Spleen (tissue), 11 donors: ENCODE measurements at regions not wholly inside any gene's neighbourhood (a gene's known extent, or its start where the extent isn't known, plus 50 kb on each side); places are given as distances from the start of the nearest gene placed in this dataset.
"Not testable (repeated sequence)": the region's sequence is repeated elsewhere in the genome, so short reads cannot be mapped to it uniquely, and the experiment has no call there.

Source experiments
- DNase-seq: peaks from one replicate; pipeline ENCODE4 v3.0.0-alpha.2; 2020
- H3K27ac ChIP-seq, 8 donors: fragments of 200-600 bp; sonication (generic) in 7 of 8; 1 replicate in 4 of 8; 2 replicates in 4 of 8; pipeline versions ENCODE4 v1.5.0 to v1.8.0; 2016 to 2021; ENCODE audit warnings: inconsistent platforms in 4 of 8, mild to moderate bottlenecking in 4 of 8, moderate library complexity in 1 of 8
- H3K27me3 ChIP-seq, 7 donors: fragments of 200-600 bp; sonication (generic) in 6 of 7; replicated peaks in 1 of 7; 1 replicate in 4 of 7; 2 replicates in 3 of 7; pipeline versions ENCODE4 v1.5.0 to v1.8.0; 2016 to 2021; ENCODE audit warnings: inconsistent platforms in 3 of 7, mild to moderate bottlenecking in 1 of 7
- H3K36me3 ChIP-seq, 6 donors: fragments of 200-600 bp; sonication (generic) in 5 of 6; 1 replicate in 4 of 6; 2 replicates in 2 of 6; pipeline versions ENCODE4 v1.5.0 to v1.8.0; 2016 to 2021; ENCODE audit warnings: inconsistent platforms in 2 of 6
- H3K4me1 ChIP-seq, 6 donors: fragments of 200-600 bp; sonication (generic) in 5 of 6; 1 replicate in 3 of 6; 2 replicates in 3 of 6; pipeline versions ENCODE4 v1.5.0 to v1.8.0; 2016 to 2021; ENCODE audit warnings: inconsistent platforms in 3 of 6
- H3K4me3 ChIP-seq, 8 donors: fragments of 200-600 bp; sonication (generic) in 7 of 8; 1 replicate in 4 of 8; 2 replicates in 4 of 8; pipeline versions ENCODE4 v1.5.0 to v1.8.0; 2016 to 2021; ENCODE audit warnings: inconsistent platforms in 4 of 8, mild to moderate bottlenecking in 4 of 8, moderate library complexity in 2 of 8
- H3K9me3 ChIP-seq, 8 donors: fragments of 200-600 bp; sonication (generic) in 7 of 8; 1 replicate in 4 of 8; 2 replicates in 4 of 8; pipeline versions ENCODE4 v1.5.0 to v1.8.0; 2016 to 2021; ENCODE audit warnings: inconsistent platforms in 4 of 8
- POLR2A ChIP-seq, 3 donors: fragments of 450-650 bp; IDR thresholded peaks; one replicate each; pipeline ENCODE4 v1.5.1; 2017; ENCODE audit warnings: antibody characterized with exemption in 3 of 3, mild to moderate bottlenecking in 1 of 3
- POLR2AphosphoS5 ChIP-seq, 3 donors: sonication (generic); formaldehyde crosslinking; IDR thresholded peaks; one replicate each; pipeline ENCODE4 v1.5.1; 2017; ENCODE audit warnings: antibody characterized with exemption in 3 of 3
- WGBS, 5 donors: extraction: QIAGEN DNeasy Blood & Tissue Kit in 3 of 5; methylation state at CpG; one replicate each; pipeline versions ENCODE4 v1.1.5 to v1.1.7; 2013 to 2018; 5-methylcytosine and 5-hydroxymethylcytosine counted together
- intact Hi-C: fragments of 100-400 bp; cut with DNase I; formaldehyde crosslinking; loops from one replicate; pipeline ENCODE4 v1.15.0; 2023; ENCODE audit warnings: low total_unique reads
- TF ChIP-seq, protein P1 (sequence below), 11 experiments: fragments of 200-600 bp in 7 of 11; fragments of 450-650 bp in 4 of 11; sonication (generic) in 4 of 11; IDR thresholded peaks in 8 of 11; conservative IDR thresholded peaks in 3 of 11; 1 replicate in 7 of 11; 2 replicates in 4 of 11; pipeline versions ENCODE4 v1.4.0 to v1.8.0; 2016 to 2021; ENCODE audit warnings: antibody characterized with exemption in 11 of 11, inconsistent platforms in 4 of 11, mild to moderate bottlenecking in 1 of 11
- donor health status: healthy with polysubstance abuse.
- donor health status: DM: no; HTN: no; CAD: no; lungs with moderate emphysema.
- donor health status: DM: no; HTN: no; CAD: no.
- donor health status: Bipolar disorder and iron deficiency.
- donor health status: healthy.
- donor health status: DM: no; HTN: no; CAD: no.
- donor health status: DM: yes; HTN: yes; CAD: no.

DNA sequence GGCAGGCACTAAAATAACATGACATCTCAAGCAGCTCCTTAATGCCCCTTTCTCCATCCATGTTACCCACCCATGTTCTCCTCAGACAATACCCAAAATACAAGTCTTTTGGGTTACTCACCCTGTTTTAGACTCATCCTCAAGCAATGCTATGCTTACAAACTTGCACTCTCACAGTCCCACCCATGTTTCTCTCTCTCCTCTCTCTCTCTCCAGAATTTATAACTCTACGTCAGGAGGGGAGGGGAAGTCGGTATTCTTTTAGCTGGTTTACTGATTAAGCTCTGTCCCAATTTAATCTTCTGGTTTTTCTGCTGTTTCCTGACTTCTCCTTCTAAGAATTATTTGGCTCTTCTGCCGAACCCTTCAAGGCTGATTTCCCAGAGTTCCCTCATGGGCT is 98.0 kb upstream of the NR5A2 start:
- Histone ChIP-seq H3K4me1 (peaks cover 0 to 4% (median 0%) of the 10 kb centered on the region in 6 donors), H3K36me3 (no peaks in the 10 kb centered on the region), H3K9me3 (peaks cover 0 to 4% (median 0%) of the 10 kb centered on the region in 8 donors), H3K27me3 (no peaks in the 10 kb centered on the region), H3K27ac (no peak overlapping the region), H3K4me3 (no peak overlapping the region)
- no peak for DNase-seq
- no peak for TF ChIP-seq POLR2AphosphoS5 (IDR thresholded peaks at IDR 0.05)
- TF ChIP-seq POLR2A (IDR thresholded peaks at IDR 0.05) = no peak
- TF ChIP-seq, protein P1, sequence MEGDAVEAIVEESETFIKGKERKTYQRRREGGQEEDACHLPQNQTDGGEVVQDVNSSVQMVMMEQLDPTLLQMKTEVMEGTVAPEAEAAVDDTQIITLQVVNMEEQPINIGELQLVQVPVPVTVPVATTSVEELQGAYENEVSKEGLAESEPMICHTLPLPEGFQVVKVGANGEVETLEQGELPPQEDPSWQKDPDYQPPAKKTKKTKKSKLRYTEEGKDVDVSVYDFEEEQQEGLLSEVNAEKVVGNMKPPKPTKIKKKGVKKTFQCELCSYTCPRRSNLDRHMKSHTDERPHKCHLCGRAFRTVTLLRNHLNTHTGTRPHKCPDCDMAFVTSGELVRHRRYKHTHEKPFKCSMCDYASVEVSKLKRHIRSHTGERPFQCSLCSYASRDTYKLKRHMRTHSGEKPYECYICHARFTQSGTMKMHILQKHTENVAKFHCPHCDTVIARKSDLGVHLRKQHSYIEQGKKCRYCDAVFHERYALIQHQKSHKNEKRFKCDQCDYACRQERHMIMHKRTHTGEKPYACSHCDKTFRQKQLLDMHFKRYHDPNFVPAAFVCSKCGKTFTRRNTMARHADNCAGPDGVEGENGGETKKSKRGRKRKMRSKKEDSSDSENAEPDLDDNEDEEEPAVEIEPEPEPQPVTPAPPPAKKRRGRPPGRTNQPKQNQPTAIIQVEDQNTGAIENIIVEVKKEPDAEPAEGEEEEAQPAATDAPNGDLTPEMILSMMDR (IDR thresholded peaks at IDR 0.05 in 8 of 11, conservative IDR thresholded peaks at IDR 0.05 in 3 of 11) = no peak
- intact Hi-C loops = no loop called here
- 66 to 84% (median 79%) methylated on average over 3 of the region's 3 CpGs for WGBS, 5 donors

DNA sequence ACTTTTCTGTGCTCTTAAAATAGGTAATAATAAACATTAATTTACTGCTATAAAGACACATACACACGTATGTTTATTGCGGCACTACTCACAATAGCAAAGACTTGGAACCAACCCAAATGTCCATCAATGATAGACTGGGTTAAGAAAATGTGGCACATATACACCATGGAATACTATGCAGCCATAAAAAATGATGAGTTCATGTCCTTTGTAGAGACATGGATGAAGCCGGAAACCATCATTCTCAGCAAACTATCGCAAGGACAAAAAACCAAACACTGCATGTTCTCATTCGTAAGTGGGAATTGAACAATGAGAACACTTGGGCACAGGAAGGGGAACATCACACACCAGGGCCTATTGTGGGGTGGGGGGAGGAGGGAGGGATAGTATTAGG is 97.4 kb upstream of the NR5A2 start:
- H3K9me3 ChIP-seq, H3K36me3 ChIP-seq, H3K4me1 ChIP-seq, H3K27me3 ChIP-seq, H3K27ac ChIP-seq, H3K4me3 ChIP-seq, intact Hi-C loops, DNase-seq: not testable (repeated sequence)
- 94 to 99% (median 96%) methylated on average over 5 of the region's 5 CpGs for WGBS, 5 donors

DNA sequence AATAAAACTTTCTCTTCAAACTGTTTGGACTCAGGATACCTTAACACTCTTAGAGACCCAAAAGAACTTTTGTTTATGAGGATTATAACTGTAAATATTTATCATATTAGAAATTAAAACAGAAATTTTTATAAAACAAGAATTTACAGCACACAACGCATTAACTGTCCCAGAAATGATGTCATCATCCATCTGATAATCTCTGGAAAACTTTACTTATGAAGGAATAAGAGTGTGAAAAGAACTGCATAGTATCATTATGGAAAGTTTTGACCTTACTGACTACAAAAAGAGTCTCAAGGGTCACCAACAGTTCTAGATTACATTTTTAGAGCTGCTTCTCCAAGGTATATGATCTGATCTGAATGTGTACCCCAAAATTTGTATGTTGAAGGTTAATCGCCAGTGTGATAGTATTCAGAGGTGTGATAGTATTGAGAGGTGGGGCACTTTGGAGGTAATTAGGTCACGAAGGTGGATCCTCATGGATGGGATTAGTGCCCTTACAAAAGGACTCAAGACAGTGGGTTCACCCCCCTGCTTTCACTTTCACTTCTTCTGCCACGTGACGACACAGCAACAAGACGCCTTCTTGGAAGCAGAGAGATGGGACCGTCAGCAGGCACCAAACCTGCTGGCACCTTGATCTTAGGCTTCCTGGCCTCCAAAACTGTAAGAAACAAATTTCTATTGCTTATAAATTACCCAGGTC is 95.7 kb upstream of the NR5A2 start:
- 55 to 73% (median 70%) methylated on average over 7 of the region's 7 CpGs for WGBS, 5 donors
- intact Hi-C loops = no loop called here
- Histone ChIP-seq H3K27me3 (peaks cover 0 to 6% (median 0%) of the 10 kb centered on the region in 7 donors), H3K4me3 (peak overlapping the region in 2 of 8 donors; percentile 18 to 59), H3K27ac (peak overlapping the region in 1 of 8 donors; percentile 39), H3K9me3 (peaks cover 0 to 4% (median 0%) of the 10 kb centered on the region in 8 donors), H3K4me1 (peaks cover 0 to 4% (median 0%) of the 10 kb centered on the region in 6 donors), H3K36me3 (no peaks in the 10 kb centered on the region)
- TF ChIP-seq, protein P1 (IDR thresholded peaks at IDR 0.05 in 8 of 11, conservative IDR thresholded peaks at IDR 0.05 in 3 of 11) = no peak
- TF ChIP-seq POLR2AphosphoS5 (IDR thresholded peaks at IDR 0.05) (no peak), POLR2A (IDR thresholded peaks at IDR 0.05) (no peak)
- no peak for DNase-seq

DNA sequence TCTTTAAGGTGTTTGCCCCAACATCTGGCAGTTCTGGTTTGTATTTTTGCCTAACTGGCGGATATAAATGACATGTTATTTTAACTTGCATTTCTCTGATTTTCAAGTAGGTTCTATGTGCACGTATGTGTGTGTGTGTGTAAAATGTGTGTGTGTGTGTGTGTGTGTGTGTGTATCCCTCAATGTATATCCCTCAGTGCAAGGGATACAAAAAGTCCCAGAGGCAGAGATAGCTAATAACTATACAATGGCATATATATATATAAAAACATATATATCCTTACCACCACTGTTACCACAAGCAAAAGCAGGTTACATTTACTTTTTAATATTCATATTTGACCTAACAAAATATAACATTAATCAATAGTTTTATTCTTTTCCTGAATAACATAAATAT is 95.0 kb upstream of the NR5A2 start:
- TF ChIP-seq POLR2A (IDR thresholded peaks at IDR 0.05) (no peak), POLR2AphosphoS5 (IDR thresholded peaks at IDR 0.05) (no peak)
- TF ChIP-seq, protein P1 (IDR thresholded peaks at IDR 0.05 in 8 of 11, conservative IDR thresholded peaks at IDR 0.05 in 3 of 11) = no peak
- peaks cover 0 to 4% (median 0%) of the 10 kb centered on the region in 8 donors for H3K9me3 ChIP-seq
- peaks cover 0 to 4% (median 0%) of the 10 kb centered on the region in 6 donors for H3K4me1 ChIP-seq
- peaks cover 0 to 6% (median 0%) of the 10 kb centered on the region in 7 donors for H3K27me3 ChIP-seq
- peak overlapping the region in 1 of 8 donors; percentile 39 for H3K27ac ChIP-seq
- H3K4me3 ChIP-seq = peak overlapping the region in 2 of 8 donors; percentile 18 to 59
- intact Hi-C loops = no loop called here
- DNase-seq = no peak
- no peaks in the 10 kb centered on the region for H3K36me3 ChIP-seq
- WGBS, 5 donors = 66 to 86% (median 76%) methylated on average over 2 of the region's 2 CpGs
